ENCODE measurements at regions not wholly inside any gene's neighbourhood (a gene's known extent, or its start where the extent isn't known, plus 50 kb on each side); places are given as distances from the start of the nearest gene placed in this dataset.

- Mint-ChIP-seq H3K36me3 (ENCODE audit: low read depth, unreplicated experiment) (no peaks in the 10 kb centered on the region), H3K4me3 (ENCODE audit: unreplicated experiment) (no peak overlapping the region), H3K4me1 (ENCODE audit: unreplicated experiment) (no peaks in the 10 kb centered on the region), H3K27me3 (ENCODE audit: unreplicated experiment) (no peaks in the 10 kb centered on the region), H3K27ac (ENCODE audit: unreplicated experiment) (no peak overlapping the region), H3K9me3 (ENCODE audit: unreplicated experiment) (no peaks in the 10 kb centered on the region)
- no peak for DNase-seq (ENCODE audit: low spot score)
- TF ChIP-seq CTCF (IDR thresholded peaks at IDR 0.05; ENCODE audit: unreplicated experiment): no peak
Measured at GRCh38 chr6:165025040-165025439, 284.4 kb downstream of the C6orf118 start.

- TF ChIP-seq CTCF (IDR thresholded peaks at IDR 0.05; ENCODE audit: unreplicated experiment): no peak
- no peaks in the 10 kb centered on the region for H3K9me3 Mint-ChIP-seq (ENCODE audit: unreplicated experiment)
- no peak overlapping the region for H3K27ac Mint-ChIP-seq (ENCODE audit: unreplicated experiment)
- H3K27me3 Mint-ChIP-seq (ENCODE audit: unreplicated experiment): no peaks in the 10 kb centered on the region
- no peaks in the 10 kb centered on the region for H3K4me1 Mint-ChIP-seq (ENCODE audit: unreplicated experiment)
- no peak overlapping the region for H3K4me3 Mint-ChIP-seq (ENCODE audit: unreplicated experiment)
- no peaks in the 10 kb centered on the region for H3K36me3 Mint-ChIP-seq (ENCODE audit: low read depth, unreplicated experiment)
- no peak for DNase-seq (ENCODE audit: low spot score)
Measured at GRCh38 chr6:165019681-165020080, 289.7 kb downstream of the C6orf118 start.

GRCh38 chr6:165015676-165016075, 293.7 kb downstream of the C6orf118 start:
- Mint-ChIP-seq H3K27me3 (ENCODE audit: unreplicated experiment) (no peaks in the 10 kb centered on the region), H3K4me1 (ENCODE audit: unreplicated experiment) (no peaks in the 10 kb centered on the region), H3K27ac (ENCODE audit: unreplicated experiment) (no peak overlapping the region), H3K36me3 (ENCODE audit: low read depth, unreplicated experiment) (no peaks in the 10 kb centered on the region), H3K4me3 (ENCODE audit: unreplicated experiment) (no peak overlapping the region), H3K9me3 (ENCODE audit: unreplicated experiment) (no peaks in the 10 kb centered on the region)
- no peak for DNase-seq (ENCODE audit: low spot score)
- no peak for TF ChIP-seq CTCF (IDR thresholded peaks at IDR 0.05; ENCODE audit: unreplicated experiment)

- Mint-ChIP-seq H3K9me3 (ENCODE audit: unreplicated experiment) (no peaks in the 10 kb centered on the region), H3K4me1 (ENCODE audit: unreplicated experiment) (no peaks in the 10 kb centered on the region), H3K36me3 (ENCODE audit: low read depth, unreplicated experiment) (no peaks in the 10 kb centered on the region), H3K27me3 (ENCODE audit: unreplicated experiment) (no peaks in the 10 kb centered on the region), H3K4me3 (ENCODE audit: unreplicated experiment) (no peak overlapping the region), H3K27ac (ENCODE audit: unreplicated experiment) (no peak overlapping the region)
- DNase-seq (ENCODE audit: low spot score): no peak
- no peak for TF ChIP-seq CTCF (IDR thresholded peaks at IDR 0.05; ENCODE audit: unreplicated experiment)
Measured at GRCh38 chr6:165013701-165014100, 295.7 kb downstream of the C6orf118 start.

- no peaks in the 10 kb centered on the region for H3K9me3 Mint-ChIP-seq (ENCODE audit: unreplicated experiment)
- no peak for TF ChIP-seq CTCF (IDR thresholded peaks at IDR 0.05; ENCODE audit: unreplicated experiment)
- no peak overlapping the region for H3K4me3 Mint-ChIP-seq (ENCODE audit: unreplicated experiment)
Measured at GRCh38 chr6:165012183-165012582, 297.2 kb downstream of the C6orf118 start.

More at GRCh38 chr6:165012183-165012582, 297.2 kb downstream of the C6orf118 start:
- Mint-ChIP-seq H3K36me3 (ENCODE audit: low read depth, unreplicated experiment) (no peaks in the 10 kb centered on the region), H3K27me3 (ENCODE audit: unreplicated experiment) (no peaks in the 10 kb centered on the region), H3K4me1 (ENCODE audit: unreplicated experiment) (no peaks in the 10 kb centered on the region), H3K27ac (ENCODE audit: unreplicated experiment) (no peak overlapping the region)
- DNase-seq (ENCODE audit: low spot score): no peak
